ENCODE measurements at regions not wholly inside any gene's neighbourhood (a gene's known extent, or its start where the extent isn't known, plus 50 kb on each side); places are given as distances from the start of the nearest gene placed in this dataset.

DNA sequence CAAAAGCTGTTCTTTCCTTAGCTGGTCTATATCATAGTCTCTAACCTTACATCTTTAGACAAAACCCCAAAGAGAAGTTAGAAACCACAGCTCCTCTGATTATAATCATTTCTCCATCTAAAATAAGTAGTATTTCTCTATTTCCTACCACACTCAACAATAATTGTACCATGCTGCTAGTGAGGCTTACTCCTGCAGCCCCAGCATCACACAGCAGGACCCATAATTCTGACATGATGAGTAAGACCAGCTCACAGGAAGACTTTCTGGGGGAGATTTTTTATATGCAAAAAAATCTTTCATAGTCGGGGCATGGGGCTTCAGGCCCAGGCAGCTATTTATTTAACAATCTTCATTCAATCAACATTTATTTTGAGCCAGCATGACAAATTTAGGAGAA lies 441.6 kb downstream of the DYNC2H1 start:
- H3K27ac Mint-ChIP-seq, result no peak overlapping the region
- no peaks in the 10 kb centered on the region for H3K9me3 Mint-ChIP-seq
- no peaks in the 10 kb centered on the region for H3K36me3 Mint-ChIP-seq
- ChIA-PET CTCF (no interaction called here), POLR2A (no interaction called here)
- no peak for ATAC-seq
- no peak for DNase-seq (ENCODE audit: low spot score)
- no peaks in the 10 kb centered on the region for H3K4me1 Mint-ChIP-seq
- H3K27me3 Mint-ChIP-seq (ENCODE audit: low read depth), result no peaks in the 10 kb centered on the region
- H3K4me3 Mint-ChIP-seq, result no peak overlapping the region
- TF ChIP-seq, protein P1, sequence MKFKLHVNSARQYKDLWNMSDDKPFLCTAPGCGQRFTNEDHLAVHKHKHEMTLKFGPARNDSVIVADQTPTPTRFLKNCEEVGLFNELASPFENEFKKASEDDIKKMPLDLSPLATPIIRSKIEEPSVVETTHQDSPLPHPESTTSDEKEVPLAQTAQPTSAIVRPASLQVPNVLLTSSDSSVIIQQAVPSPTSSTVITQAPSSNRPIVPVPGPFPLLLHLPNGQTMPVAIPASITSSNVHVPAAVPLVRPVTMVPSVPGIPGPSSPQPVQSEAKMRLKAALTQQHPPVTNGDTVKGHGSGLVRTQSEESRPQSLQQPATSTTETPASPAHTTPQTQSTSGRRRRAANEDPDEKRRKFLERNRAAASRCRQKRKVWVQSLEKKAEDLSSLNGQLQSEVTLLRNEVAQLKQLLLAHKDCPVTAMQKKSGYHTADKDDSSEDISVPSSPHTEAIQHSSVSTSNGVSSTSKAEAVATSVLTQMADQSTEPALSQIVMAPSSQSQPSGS (CRISPR knock-in tag; IDR thresholded peaks at IDR 0.05; ENCODE audit: borderline replicate concordance, low read depth), result no peak
- TF ChIP-seq, protein P2, sequence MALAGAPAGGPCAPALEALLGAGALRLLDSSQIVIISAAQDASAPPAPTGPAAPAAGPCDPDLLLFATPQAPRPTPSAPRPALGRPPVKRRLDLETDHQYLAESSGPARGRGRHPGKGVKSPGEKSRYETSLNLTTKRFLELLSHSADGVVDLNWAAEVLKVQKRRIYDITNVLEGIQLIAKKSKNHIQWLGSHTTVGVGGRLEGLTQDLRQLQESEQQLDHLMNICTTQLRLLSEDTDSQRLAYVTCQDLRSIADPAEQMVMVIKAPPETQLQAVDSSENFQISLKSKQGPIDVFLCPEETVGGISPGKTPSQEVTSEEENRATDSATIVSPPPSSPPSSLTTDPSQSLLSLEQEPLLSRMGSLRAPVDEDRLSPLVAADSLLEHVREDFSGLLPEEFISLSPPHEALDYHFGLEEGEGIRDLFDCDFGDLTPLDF (CRISPR knock-in tag; IDR thresholded peaks at IDR 0.05), result no peak
- no peak for TF ChIP-seq JAZF1 (CRISPR knock-in tag; IDR thresholded peaks at IDR 0.05)
- TF ChIP-seq ATF1 (CRISPR knock-in tag; IDR thresholded peaks at IDR 0.05), result no peak
- TF ChIP-seq, protein P3, sequence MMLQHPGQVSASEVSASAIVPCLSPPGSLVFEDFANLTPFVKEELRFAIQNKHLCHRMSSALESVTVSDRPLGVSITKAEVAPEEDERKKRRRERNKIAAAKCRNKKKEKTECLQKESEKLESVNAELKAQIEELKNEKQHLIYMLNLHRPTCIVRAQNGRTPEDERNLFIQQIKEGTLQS (CRISPR knock-in tag; conservative IDR thresholded peaks at IDR 0.05), result no peak
- no peak for TF ChIP-seq ZNF416 (CRISPR knock-in tag; IDR thresholded peaks at IDR 0.05)
- TF ChIP-seq, protein P4, sequence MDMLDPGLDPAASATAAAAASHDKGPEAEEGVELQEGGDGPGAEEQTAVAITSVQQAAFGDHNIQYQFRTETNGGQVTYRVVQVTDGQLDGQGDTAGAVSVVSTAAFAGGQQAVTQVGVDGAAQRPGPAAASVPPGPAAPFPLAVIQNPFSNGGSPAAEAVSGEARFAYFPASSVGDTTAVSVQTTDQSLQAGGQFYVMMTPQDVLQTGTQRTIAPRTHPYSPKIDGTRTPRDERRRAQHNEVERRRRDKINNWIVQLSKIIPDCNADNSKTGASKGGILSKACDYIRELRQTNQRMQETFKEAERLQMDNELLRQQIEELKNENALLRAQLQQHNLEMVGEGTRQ (CRISPR knock-in tag; IDR thresholded peaks at IDR 0.05), result no peak
- TF ChIP-seq, protein P5, sequence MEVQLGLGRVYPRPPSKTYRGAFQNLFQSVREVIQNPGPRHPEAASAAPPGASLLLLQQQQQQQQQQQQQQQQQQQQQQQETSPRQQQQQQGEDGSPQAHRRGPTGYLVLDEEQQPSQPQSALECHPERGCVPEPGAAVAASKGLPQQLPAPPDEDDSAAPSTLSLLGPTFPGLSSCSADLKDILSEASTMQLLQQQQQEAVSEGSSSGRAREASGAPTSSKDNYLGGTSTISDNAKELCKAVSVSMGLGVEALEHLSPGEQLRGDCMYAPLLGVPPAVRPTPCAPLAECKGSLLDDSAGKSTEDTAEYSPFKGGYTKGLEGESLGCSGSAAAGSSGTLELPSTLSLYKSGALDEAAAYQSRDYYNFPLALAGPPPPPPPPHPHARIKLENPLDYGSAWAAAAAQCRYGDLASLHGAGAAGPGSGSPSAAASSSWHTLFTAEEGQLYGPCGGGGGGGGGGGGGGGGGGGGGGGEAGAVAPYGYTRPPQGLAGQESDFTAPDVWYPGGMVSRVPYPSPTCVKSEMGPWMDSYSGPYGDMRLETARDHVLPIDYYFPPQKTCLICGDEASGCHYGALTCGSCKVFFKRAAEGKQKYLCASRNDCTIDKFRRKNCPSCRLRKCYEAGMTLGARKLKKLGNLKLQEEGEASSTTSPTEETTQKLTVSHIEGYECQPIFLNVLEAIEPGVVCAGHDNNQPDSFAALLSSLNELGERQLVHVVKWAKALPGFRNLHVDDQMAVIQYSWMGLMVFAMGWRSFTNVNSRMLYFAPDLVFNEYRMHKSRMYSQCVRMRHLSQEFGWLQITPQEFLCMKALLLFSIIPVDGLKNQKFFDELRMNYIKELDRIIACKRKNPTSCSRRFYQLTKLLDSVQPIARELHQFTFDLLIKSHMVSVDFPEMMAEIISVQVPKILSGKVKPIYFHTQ (CRISPR knock-in tag; IDR thresholded peaks at IDR 0.05), result no peak
- TF ChIP-seq NR1H2 (CRISPR knock-in tag; IDR thresholded peaks at IDR 0.05), result no peak
- TF ChIP-seq, protein P6, sequence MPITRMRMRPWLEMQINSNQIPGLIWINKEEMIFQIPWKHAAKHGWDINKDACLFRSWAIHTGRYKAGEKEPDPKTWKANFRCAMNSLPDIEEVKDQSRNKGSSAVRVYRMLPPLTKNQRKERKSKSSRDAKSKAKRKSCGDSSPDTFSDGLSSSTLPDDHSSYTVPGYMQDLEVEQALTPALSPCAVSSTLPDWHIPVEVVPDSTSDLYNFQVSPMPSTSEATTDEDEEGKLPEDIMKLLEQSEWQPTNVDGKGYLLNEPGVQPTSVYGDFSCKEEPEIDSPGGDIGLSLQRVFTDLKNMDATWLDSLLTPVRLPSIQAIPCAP (CRISPR knock-in tag; IDR thresholded peaks at IDR 0.05), result no peak
- no peak for TF ChIP-seq ZNF138 (CRISPR knock-in tag; conservative IDR thresholded peaks at IDR 0.05)
- no peak for TF ChIP-seq FOXP1 (CRISPR knock-in tag; IDR thresholded peaks at IDR 0.05; ENCODE audit: borderline replicate concordance)
- TF ChIP-seq ESRRA (CRISPR knock-in tag; IDR thresholded peaks at IDR 0.05; ENCODE audit: borderline replicate concordance), result no peak
- TF ChIP-seq JUN (CRISPR knock-in tag; IDR thresholded peaks at IDR 0.05), result no peak

DNA sequence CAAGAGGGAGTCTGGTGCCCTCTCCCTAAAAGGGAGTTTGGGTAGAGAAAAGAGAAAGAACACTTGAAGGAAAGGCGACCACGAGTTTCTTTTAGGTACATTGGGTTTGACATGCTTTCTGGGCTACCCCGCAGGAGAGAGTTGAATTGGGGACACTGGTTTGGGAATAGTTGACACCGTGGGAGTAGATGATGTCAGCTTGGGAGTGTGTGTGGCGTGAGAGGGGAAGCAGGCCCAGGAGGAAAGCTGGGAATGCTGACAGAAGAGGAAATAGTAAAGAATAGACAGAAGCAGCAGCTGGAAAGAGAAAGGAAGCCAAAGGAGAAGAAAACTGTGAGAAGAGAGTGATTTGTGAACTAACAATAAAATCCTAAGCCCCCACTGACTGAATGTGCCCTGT lies 442.9 kb downstream of the DYNC2H1 start:
- DNase-seq (ENCODE audit: low spot score), result no peak
- ChIA-PET POLR2A (no interaction called here), CTCF (no interaction called here)
- no peak for ATAC-seq
- Mint-ChIP-seq H3K9me3 (no peaks in the 10 kb centered on the region), H3K4me1 (no peaks in the 10 kb centered on the region), H3K27ac (no peak overlapping the region), H3K36me3 (no peaks in the 10 kb centered on the region), H3K4me3 (no peak overlapping the region), H3K27me3 (ENCODE audit: low read depth) (no peaks in the 10 kb centered on the region)
- TF ChIP-seq ZNF396 (CRISPR knock-in tag; IDR thresholded peaks at IDR 0.05; ENCODE audit: borderline replicate concordance) (no peak), CREM (CRISPR knock-in tag; IDR thresholded peaks at IDR 0.05) (no peak), FOXP1 (CRISPR knock-in tag; IDR thresholded peaks at IDR 0.05; ENCODE audit: borderline replicate concordance) (no peak)
- TF ChIP-seq, protein P7, sequence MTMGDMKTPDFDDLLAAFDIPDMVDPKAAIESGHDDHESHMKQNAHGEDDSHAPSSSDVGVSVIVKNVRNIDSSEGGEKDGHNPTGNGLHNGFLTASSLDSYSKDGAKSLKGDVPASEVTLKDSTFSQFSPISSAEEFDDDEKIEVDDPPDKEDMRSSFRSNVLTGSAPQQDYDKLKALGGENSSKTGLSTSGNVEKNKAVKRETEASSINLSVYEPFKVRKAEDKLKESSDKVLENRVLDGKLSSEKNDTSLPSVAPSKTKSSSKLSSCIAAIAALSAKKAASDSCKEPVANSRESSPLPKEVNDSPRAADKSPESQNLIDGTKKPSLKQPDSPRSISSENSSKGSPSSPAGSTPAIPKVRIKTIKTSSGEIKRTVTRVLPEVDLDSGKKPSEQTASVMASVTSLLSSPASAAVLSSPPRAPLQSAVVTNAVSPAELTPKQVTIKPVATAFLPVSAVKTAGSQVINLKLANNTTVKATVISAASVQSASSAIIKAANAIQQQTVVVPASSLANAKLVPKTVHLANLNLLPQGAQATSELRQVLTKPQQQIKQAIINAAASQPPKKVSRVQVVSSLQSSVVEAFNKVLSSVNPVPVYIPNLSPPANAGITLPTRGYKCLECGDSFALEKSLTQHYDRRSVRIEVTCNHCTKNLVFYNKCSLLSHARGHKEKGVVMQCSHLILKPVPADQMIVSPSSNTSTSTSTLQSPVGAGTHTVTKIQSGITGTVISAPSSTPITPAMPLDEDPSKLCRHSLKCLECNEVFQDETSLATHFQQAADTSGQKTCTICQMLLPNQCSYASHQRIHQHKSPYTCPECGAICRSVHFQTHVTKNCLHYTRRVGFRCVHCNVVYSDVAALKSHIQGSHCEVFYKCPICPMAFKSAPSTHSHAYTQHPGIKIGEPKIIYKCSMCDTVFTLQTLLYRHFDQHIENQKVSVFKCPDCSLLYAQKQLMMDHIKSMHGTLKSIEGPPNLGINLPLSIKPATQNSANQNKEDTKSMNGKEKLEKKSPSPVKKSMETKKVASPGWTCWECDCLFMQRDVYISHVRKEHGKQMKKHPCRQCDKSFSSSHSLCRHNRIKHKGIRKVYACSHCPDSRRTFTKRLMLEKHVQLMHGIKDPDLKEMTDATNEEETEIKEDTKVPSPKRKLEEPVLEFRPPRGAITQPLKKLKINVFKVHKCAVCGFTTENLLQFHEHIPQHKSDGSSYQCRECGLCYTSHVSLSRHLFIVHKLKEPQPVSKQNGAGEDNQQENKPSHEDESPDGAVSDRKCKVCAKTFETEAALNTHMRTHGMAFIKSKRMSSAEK (CRISPR knock-in tag; IDR thresholded peaks at IDR 0.05; ENCODE audit: borderline replicate concordance), result no peak
- TF ChIP-seq, protein P8, sequence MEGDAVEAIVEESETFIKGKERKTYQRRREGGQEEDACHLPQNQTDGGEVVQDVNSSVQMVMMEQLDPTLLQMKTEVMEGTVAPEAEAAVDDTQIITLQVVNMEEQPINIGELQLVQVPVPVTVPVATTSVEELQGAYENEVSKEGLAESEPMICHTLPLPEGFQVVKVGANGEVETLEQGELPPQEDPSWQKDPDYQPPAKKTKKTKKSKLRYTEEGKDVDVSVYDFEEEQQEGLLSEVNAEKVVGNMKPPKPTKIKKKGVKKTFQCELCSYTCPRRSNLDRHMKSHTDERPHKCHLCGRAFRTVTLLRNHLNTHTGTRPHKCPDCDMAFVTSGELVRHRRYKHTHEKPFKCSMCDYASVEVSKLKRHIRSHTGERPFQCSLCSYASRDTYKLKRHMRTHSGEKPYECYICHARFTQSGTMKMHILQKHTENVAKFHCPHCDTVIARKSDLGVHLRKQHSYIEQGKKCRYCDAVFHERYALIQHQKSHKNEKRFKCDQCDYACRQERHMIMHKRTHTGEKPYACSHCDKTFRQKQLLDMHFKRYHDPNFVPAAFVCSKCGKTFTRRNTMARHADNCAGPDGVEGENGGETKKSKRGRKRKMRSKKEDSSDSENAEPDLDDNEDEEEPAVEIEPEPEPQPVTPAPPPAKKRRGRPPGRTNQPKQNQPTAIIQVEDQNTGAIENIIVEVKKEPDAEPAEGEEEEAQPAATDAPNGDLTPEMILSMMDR (IDR thresholded peaks at IDR 0.05), result no peak
- TF ChIP-seq, protein P5 (CRISPR knock-in tag; IDR thresholded peaks at IDR 0.05), result no peak
